ENCODE measurements at regions not wholly inside any gene's neighbourhood (a gene's known extent, or its start where the extent isn't known, plus 50 kb on each side); places are given as distances from the start of the nearest gene placed in this dataset.

DNA sequence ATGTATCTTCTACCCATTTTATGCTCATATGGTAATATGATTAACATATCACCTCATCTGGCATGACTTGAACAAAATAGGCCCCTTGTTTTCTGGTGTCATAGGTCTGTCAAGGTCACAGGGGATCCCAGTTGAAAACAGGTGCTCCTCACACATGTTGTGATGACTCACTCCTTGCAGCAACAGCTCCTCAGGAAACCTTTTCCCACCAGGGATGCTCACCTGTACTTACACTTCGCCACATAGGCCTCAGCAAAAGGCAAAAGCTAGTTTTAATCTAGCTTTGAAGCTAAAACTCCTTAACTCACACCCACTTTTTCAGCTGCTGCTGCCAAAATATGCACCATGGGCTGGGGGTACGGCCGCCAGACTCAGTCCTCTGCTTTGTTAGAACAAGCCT lies 110.0 kb upstream of the SOX21 start:
- no peak for TF ChIP-seq CTCF (IDR thresholded peaks at IDR 0.05)
- no peak for TF ChIP-seq POLR2A (IDR thresholded peaks at IDR 0.05)
- no peak for TF ChIP-seq POLR2AphosphoS5 (IDR thresholded peaks at IDR 0.05)

All from suprapubic skin (tissue), 4 donors.